Naive thymus-derived CD8-positive, alpha-beta T cell (primary cell): ENCODE measurements at regions not wholly inside any gene's neighbourhood (a gene's known extent, or its start where the extent isn't known, plus 50 kb on each side); places are given as distances from the start of the nearest gene placed in this dataset.
"Not testable (repeated sequence)": the region's sequence is repeated elsewhere in the genome, so short reads cannot be mapped to it uniquely, and the experiment has no call there.

Experiments used
- ATAC-seq, 2 donors: fragments of 150-1000 bp; cut with Tn5 transposase in 1 of 2; sonication (Bioruptor Pico), chemical (Tn5 transposase) in 1 of 2; 1 replicate in 1 of 2; 2 replicates in 1 of 2; pipeline ENCODE4 v1.10.0; 2021; ENCODE audit warnings: mild to moderate bottlenecking in 2 of 2, moderate library complexity in 2 of 2
- POLR2A ChIA-PET: fragments of 350-600 bp; sonication (Branson Sonifier 250); formaldehyde crosslinking; loops from one replicate; lab custom pipeline; 2021; ENCODE audit warnings: antibody characterized with exemption; lab: Charles Lee
- DNase-seq, 10 donors: peaks; one replicate each; pipeline versions ENCODE4 v3.0.0 to v3.0.0-alpha.2; 2020 to 2022
- H3K27ac Mint-ChIP-seq, 10 donors: one replicate each; pipeline ENCODE4 v1.8.0; 2020 to 2022; ENCODE audit warnings: mild to moderate bottlenecking in 10 of 10, mixed read lengths in 10 of 10, moderate library complexity in 4 of 10, inconsistent platforms in 1 of 10
- H3K27me3 Mint-ChIP-seq, 5 donors: one replicate each; pipeline ENCODE4 v1.8.0; 2021 to 2022; ENCODE audit warnings: mixed read lengths in 5 of 5
- H3K36me3 Mint-ChIP-seq, 3 donors: one replicate each; pipeline ENCODE4 v1.8.0; 2020 to 2022; ENCODE audit warnings: mixed read lengths in 3 of 3, mild to moderate bottlenecking in 2 of 3, inconsistent platforms in 1 of 3
- H3K4me1 Mint-ChIP-seq, 4 donors: one replicate each; pipeline ENCODE4 v1.8.0; 2021 to 2022; ENCODE audit warnings: mixed read lengths in 4 of 4
- H3K4me3 Mint-ChIP-seq, 10 donors: one replicate each; pipeline ENCODE4 v1.8.0; 2020 to 2022; ENCODE audit warnings: mild to moderate bottlenecking in 10 of 10, mixed read lengths in 10 of 10, moderate library complexity in 6 of 10, inconsistent platforms in 1 of 10
- H3K9me3 Mint-ChIP-seq, 9 donors: one replicate each; pipeline ENCODE4 v1.8.0; 2020 to 2022; ENCODE audit warnings: mixed read lengths in 9 of 9, mild to moderate bottlenecking in 3 of 9, inconsistent platforms in 1 of 9, moderate library complexity in 1 of 9

- DNase-seq (no peak), ATAC-seq (no peak)
- POLR2A ChIA-PET, result no interaction called here
- Mint-ChIP-seq H3K4me1 (peaks cover 8 to 38% (median 35%) of the 10 kb centered on the region in 4 donors), H3K9me3 (no peaks in the 10 kb centered on the region), H3K27ac (peak overlapping the region in 3 of 10 donors; percentile 1 to 77 (median 31)), H3K27me3 (peaks cover 0 to 2% (median 0%) of the 10 kb centered on the region in 5 donors), H3K4me3 (no peak overlapping the region), H3K36me3 (no peaks in the 10 kb centered on the region)
These were observed 73.1 kb upstream of the ITGB1 start for GRCh38 chr10:33031171-33031570.

- H3K36me3 Mint-ChIP-seq, POLR2A ChIA-PET, H3K27me3 Mint-ChIP-seq, H3K9me3 Mint-ChIP-seq: not testable (repeated sequence)
- Mint-ChIP-seq H3K27ac (peak overlapping the region in 9 of 10 donors; percentile 11 to 79 (median 51)), H3K4me3 (peak overlapping the region in 6 of 10 donors; percentile 23 to 65 (median 48)), H3K4me1 (peaks cover 8 to 46% (median 39%) of the 10 kb centered on the region in 4 donors)
- peak in 3 of 10 donors; percentile 17 to 43 (median 38) for DNase-seq
- ATAC-seq, result peak; percentile 77 to 81
These were observed 70.5 kb upstream of the ITGB1 start for GRCh38 chr10:33028515-33028914.

GRCh38 chr10:33027088-33027487, 69.1 kb upstream of the ITGB1 start:
- peaks cover 8 to 46% (median 39%) of the 10 kb centered on the region in 4 donors for H3K4me1 Mint-ChIP-seq
- H3K9me3 Mint-ChIP-seq, result no peaks in the 10 kb centered on the region
- no peak for ATAC-seq
- peak overlapping the region in 1 of 10 donors; percentile 8 for H3K4me3 Mint-ChIP-seq
- peak overlapping the region in 4 of 10 donors; percentile 0 to 61 (median 12) for H3K27ac Mint-ChIP-seq
- POLR2A ChIA-PET, result no interaction called here
- peaks cover 0 to under 1% (median 0%) of the 10 kb centered on the region in 5 donors for H3K27me3 Mint-ChIP-seq
- no peak for DNase-seq
- no peaks in the 10 kb centered on the region for H3K36me3 Mint-ChIP-seq

- peaks cover 8 to 46% (median 39%) of the 10 kb centered on the region in 4 donors for H3K4me1 Mint-ChIP-seq
- no peaks in the 10 kb centered on the region for H3K36me3 Mint-ChIP-seq
- no peaks in the 10 kb centered on the region for H3K9me3 Mint-ChIP-seq
- ATAC-seq (no peak), DNase-seq (no peak)
- POLR2A ChIA-PET, result no interaction called here
- peak overlapping the region in 3 of 10 donors; percentile 0 to 11 (median 11) for H3K27ac Mint-ChIP-seq
- peaks cover 0 to 3% (median 0%) of the 10 kb centered on the region in 5 donors for H3K27me3 Mint-ChIP-seq
- H3K4me3 Mint-ChIP-seq, result no peak overlapping the region
These were observed 68.4 kb upstream of the ITGB1 start for GRCh38 chr10:33026422-33026821.

GRCh38 chr10:33025910-33026309, 67.9 kb upstream of the ITGB1 start:
- H3K27ac Mint-ChIP-seq, result no peak overlapping the region
- ATAC-seq, result no peak
- no peak for DNase-seq
- H3K27me3 Mint-ChIP-seq, result peaks cover 0 to 3% (median 0%) of the 10 kb centered on the region in 5 donors
- H3K36me3 Mint-ChIP-seq, result no peaks in the 10 kb centered on the region
- POLR2A ChIA-PET, result no interaction called here
- no peaks in the 10 kb centered on the region for H3K9me3 Mint-ChIP-seq
- H3K4me3 Mint-ChIP-seq, result no peak overlapping the region
- peaks cover 6 to 46% (median 38%) of the 10 kb centered on the region in 4 donors for H3K4me1 Mint-ChIP-seq

- POLR2A ChIA-PET, result no interaction called here
- Mint-ChIP-seq H3K4me3 (peak overlapping the region in 1 of 10 donors; percentile 48), H3K4me1 (peaks cover 6 to 46% (median 38%) of the 10 kb centered on the region in 4 donors), H3K9me3 (no peaks in the 10 kb centered on the region), H3K27ac (peak overlapping the region in 3 of 10 donors; percentile 7 to 55 (median 42)), H3K36me3 (no peaks in the 10 kb centered on the region), H3K27me3 (peaks cover 0 to 3% (median 0%) of the 10 kb centered on the region in 5 donors)
- no peak for ATAC-seq
- no peak for DNase-seq
These were observed 67.0 kb upstream of the ITGB1 start for GRCh38 chr10:33025039-33025438.

- H3K27ac Mint-ChIP-seq, result no peak overlapping the region
- no peak for ATAC-seq
- H3K36me3 Mint-ChIP-seq, result no peaks in the 10 kb centered on the region
- POLR2A ChIA-PET, result no interaction called here
- peaks cover 0 to 4% (median 0%) of the 10 kb centered on the region in 9 donors for H3K9me3 Mint-ChIP-seq
- peaks cover 0 to 3% (median 0%) of the 10 kb centered on the region in 5 donors for H3K27me3 Mint-ChIP-seq
- H3K4me1 Mint-ChIP-seq, result peaks cover 4 to 28% (median 18%) of the 10 kb centered on the region in 4 donors
- no peak overlapping the region for H3K4me3 Mint-ChIP-seq
- no peak for DNase-seq
These were observed 64.7 kb upstream of the ITGB1 start for GRCh38 chr10:33022691-33023090.

GRCh38 chr10:33022090-33022489, 64.1 kb upstream of the ITGB1 start:
- Mint-ChIP-seq H3K4me3 (no peak overlapping the region), H3K27me3 (peaks cover 0 to 3% (median 0%) of the 10 kb centered on the region in 5 donors), H3K9me3 (peaks cover 0 to 5% (median 0%) of the 10 kb centered on the region in 9 donors), H3K27ac (no peak overlapping the region), H3K36me3 (no peaks in the 10 kb centered on the region), H3K4me1 (peaks cover 4 to 22% (median 12%) of the 10 kb centered on the region in 4 donors)
- ATAC-seq, result no peak
- DNase-seq, result no peak
- POLR2A ChIA-PET, result no interaction called here

- H3K27ac Mint-ChIP-seq, result no peak overlapping the region
- H3K36me3 Mint-ChIP-seq, result no peaks in the 10 kb centered on the region
- H3K4me3 Mint-ChIP-seq, result no peak overlapping the region
- ATAC-seq (no peak), DNase-seq (no peak)
- H3K9me3 Mint-ChIP-seq, result peaks cover 0 to 7% (median 0%) of the 10 kb centered on the region in 9 donors
- peaks cover 0 to under 1% (median 0%) of the 10 kb centered on the region in 4 donors for H3K4me1 Mint-ChIP-seq
- peaks cover 0 to 1% (median 0%) of the 10 kb centered on the region in 5 donors for H3K27me3 Mint-ChIP-seq
- POLR2A ChIA-PET, result no interaction called here
These were observed 59.0 kb upstream of the ITGB1 start for GRCh38 chr10:33016988-33017387.

GRCh38 chr10:33015761-33016547, 57.9 kb upstream of the ITGB1 start:
- H3K27me3 Mint-ChIP-seq, result peaks cover 0 to 8% (median 0%) of the 10 kb centered on the region in 5 donors
- no peaks in the 10 kb centered on the region for H3K36me3 Mint-ChIP-seq

GRCh38 chr10:33013331-33013730, 55.3 kb upstream of the ITGB1 start:
- H3K9me3 Mint-ChIP-seq, result not testable (repeated sequence)

More at GRCh38 chr10:33015761-33016547, 57.9 kb upstream of the ITGB1 start:
- Mint-ChIP-seq H3K4me1 (peaks cover 0 to 9% (median 0%) of the 10 kb centered on the region in 4 donors), H3K27ac (no peak overlapping the region), H3K4me3 (no peak overlapping the region), H3K9me3 (peaks cover 0 to 7% (median 0%) of the 10 kb centered on the region in 9 donors)
- POLR2A ChIA-PET, result no interaction called here
- DNase-seq, result no peak
- no peak for ATAC-seq

GRCh38 chr10:33012306-33012705, 54.3 kb upstream of the ITGB1 start:
- H3K36me3 Mint-ChIP-seq, result no peaks in the 10 kb centered on the region
- DNase-seq (no peak), ATAC-seq (no peak)
- H3K27me3 Mint-ChIP-seq, result peaks cover 0 to 32% (median 7%) of the 10 kb centered on the region in 5 donors
- POLR2A ChIA-PET, result no interaction called here
- peaks cover 5 to 33% (median 14%) of the 10 kb centered on the region in 4 donors for H3K4me1 Mint-ChIP-seq
- no peak overlapping the region for H3K27ac Mint-ChIP-seq
- H3K9me3 Mint-ChIP-seq, result peaks cover 0 to 7% (median 0%) of the 10 kb centered on the region in 9 donors
- H3K4me3 Mint-ChIP-seq, result no peak overlapping the region

More at GRCh38 chr10:33013331-33013730, 55.3 kb upstream of the ITGB1 start:
- H3K27me3 Mint-ChIP-seq, result peaks cover 0 to 32% (median 7%) of the 10 kb centered on the region in 5 donors
- H3K4me1 Mint-ChIP-seq, result peaks cover 5 to 33% (median 14%) of the 10 kb centered on the region in 4 donors
- DNase-seq, POLR2A ChIA-PET, H3K4me3 Mint-ChIP-seq, H3K27ac Mint-ChIP-seq, ATAC-seq, H3K36me3 Mint-ChIP-seq: not testable (repeated sequence)
